PC-3 (cell line): ENCODE measurements at regions not wholly inside any gene's neighbourhood (a gene's known extent, or its start where the extent isn't known, plus 50 kb on each side); places are given as distances from the start of the nearest gene placed in this dataset.

Source experiments
- ATAC-seq: fragments of 200-7000 bp; cut with Tn5 transposase; 2 replicates; pipeline ENCODE4 v1.9.1; 2020; ENCODE audit warnings: mild to moderate bottlenecking, moderate library complexity
- BruUV-seq: library from RNA; stranded (reverse); fragments of 400-500 nt; replicated peaks from 2 replicates; lab custom pipeline; 2021; lab: Mats Ljungman, UMichigan
- CTCF ChIA-PET: fragments of 300-600 bp; sonication (Branson Sonifier 250); formaldehyde crosslinking; loops from one replicate; lab custom pipeline; 2022; ENCODE audit warnings: antibody characterized with exemption; lab: Charles Lee
- POLR2A ChIA-PET: fragments of 300-600 bp; sonication (Branson Sonifier 250); formaldehyde crosslinking; loops from one replicate; lab custom pipeline; 2022; ENCODE audit warnings: antibody characterized with exemption; ENCODE audit not compliant: unreplicated experiment; lab: Charles Lee
- DNase-seq: peaks from one replicate; pipeline ENCODE4 v3.0.0-alpha.2; 2015
- H2AFZ ChIP-seq: fragments of 300-600 bp; sonication (generic); 2 replicates; pipeline ENCODE4 v1.6.0; 2016; ENCODE audit warnings: antibody characterized with exemption, low read length
- H3F3A ChIP-seq: fragments of 300-600 bp; sonication (generic); one replicate; pipeline ENCODE4 v1.6.0; 2017; ENCODE audit warnings: antibody characterized with exemption, low read length, control low read depth, mild to moderate bottlenecking; ENCODE audit not compliant: unreplicated experiment
- H3K27ac ChIP-seq: fragments of 300-600 bp; sonication (generic); 2 replicates; pipeline ENCODE4 v1.5.1; 2016; ENCODE audit warnings: mild to moderate bottlenecking, low read length
- H3K27me3 ChIP-seq: fragments of 300-600 bp; sonication (generic); 2 replicates; pipeline ENCODE4 v1.6.1; 2016; ENCODE audit warnings: low read length, mixed read lengths
- H3K36me3 ChIP-seq: fragments of 300-600 bp; sonication (generic); 2 replicates; pipeline ENCODE4 v1.6.1; 2016; ENCODE audit warnings: low read depth, mixed run types, low read length, mixed read lengths
- H3K4me1 ChIP-seq: fragments of 300-600 bp; sonication (generic); 2 replicates; pipeline ENCODE4 v1.5.1; 2016; ENCODE audit warnings: low read length; ENCODE audit not compliant: insufficient read depth
- H3K4me2 ChIP-seq: fragments of 300-600 bp; sonication (generic); 2 replicates; pipeline ENCODE4 v1.6.0; 2016; ENCODE audit warnings: low read length
- H3K4me3 ChIP-seq: fragments of 300-600 bp; sonication (generic); 2 replicates; pipeline ENCODE4 v1.5.1; 2016; ENCODE audit warnings: mild to moderate bottlenecking, low read length, mixed read lengths
- H3K79me2 ChIP-seq: fragments of 300-600 bp; sonication (generic); 2 replicates; pipeline ENCODE4 v1.6.1; 2017; ENCODE audit warnings: low read length, mixed read lengths
- H3K9ac ChIP-seq: fragments of 300-600 bp; sonication (generic); 2 replicates; pipeline ENCODE4 v1.6.0; 2016; ENCODE audit warnings: mild to moderate bottlenecking, low read length
- H3K9me2 ChIP-seq: fragments of 300-600 bp; sonication (generic); replicated peaks from 2 replicates; pipeline ENCODE4 v1.6.1; 2016; ENCODE audit warnings: mixed run types, low read length, mixed read lengths
- H3K9me3 ChIP-seq: fragments of 300-600 bp; sonication (generic); 2 replicates; pipeline ENCODE4 v1.6.1; 2016; ENCODE audit warnings: low read length, mixed read lengths
- H4K20me1 ChIP-seq: fragments of 300-600 bp; sonication (generic); 2 replicates; pipeline ENCODE4 v1.6.1; 2016; ENCODE audit warnings: low read length, mixed read lengths
- EZH2 ChIP-seq: fragments of 300-600 bp; sonication (generic); IDR thresholded peaks from one replicate; pipeline ENCODE4 v1.6.1; 2017; ENCODE audit warnings: antibody characterized with exemption, mild to moderate bottlenecking, low read length; ENCODE audit not compliant: unreplicated experiment
- EZH2phosphoT487 ChIP-seq: fragments of 300-600 bp; sonication (generic); IDR thresholded peaks from 2 replicates; pipeline ENCODE4 v1.6.1; 2018; ENCODE audit warnings: mild to moderate bottlenecking, antibody characterized with exemption, low read length, borderline replicate concordance
- intact Hi-C: fragments of 100-400 bp; cut with micrococcal nuclease; formaldehyde crosslinking; loops from 2 replicates; pipeline ENCODE4 v1.9.0; 2023
- TF ChIP-seq, protein P1 (sequence below): fragments of 300-600 bp; sonication (generic); conservative IDR thresholded peaks from 2 replicates; pipeline ENCODE4 v1.5.1; 2017; ENCODE audit warnings: antibody characterized with exemption, low read depth, mild to moderate bottlenecking, low read length

DNA sequence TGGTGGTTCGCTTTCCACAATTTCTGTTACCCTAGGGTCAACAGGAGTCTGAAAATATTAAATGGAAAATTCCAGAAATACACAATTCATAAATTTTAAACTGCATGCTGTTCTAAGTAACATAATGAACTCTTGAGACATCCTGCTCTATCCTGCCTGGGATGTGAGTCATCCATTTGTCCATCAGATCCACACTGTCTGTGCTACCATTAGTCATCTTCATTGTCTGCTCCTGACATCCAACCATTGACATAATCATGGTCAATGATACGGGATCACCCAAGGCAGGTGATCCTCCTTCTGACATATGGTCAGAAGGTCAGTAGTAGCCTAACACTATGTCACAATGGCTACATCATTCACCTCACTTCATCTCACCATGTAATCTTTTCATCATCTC, 276.7 kb upstream of the KIF2A start:
- no TSS peak for BruUV-seq
- peak; percentile 42 for DNase-seq
- H3K79me2 ChIP-seq, result no peaks in the 10 kb centered on the region

GRCh38 chr5:62030326-62030725, 275.7 kb upstream of the KIF2A start:
- Histone ChIP-seq H3K9me3 (no peaks in the 10 kb centered on the region), H3F3A (no peaks in the 10 kb centered on the region), H3K36me3 (no peaks in the 10 kb centered on the region), H3K4me3 (no peak overlapping the region), H3K27me3 (no peaks in the 10 kb centered on the region), H2AFZ (no peak overlapping the region), H3K9me2 (no peaks in the 10 kb centered on the region), H3K79me2 (no peaks in the 10 kb centered on the region), H4K20me1 (no peaks in the 10 kb centered on the region), H3K4me2 (no peak overlapping the region), H3K4me1 (no peaks in the 10 kb centered on the region), H3K27ac (no peak overlapping the region), H3K9ac (no peak overlapping the region)
- BruUV-seq, result no TSS peak
- ATAC-seq (no peak), DNase-seq (no peak)
- ChIA-PET POLR2A (no interaction called here), CTCF (no interaction called here)
- TF ChIP-seq EZH2, result no peak
- TF ChIP-seq, protein P1, sequence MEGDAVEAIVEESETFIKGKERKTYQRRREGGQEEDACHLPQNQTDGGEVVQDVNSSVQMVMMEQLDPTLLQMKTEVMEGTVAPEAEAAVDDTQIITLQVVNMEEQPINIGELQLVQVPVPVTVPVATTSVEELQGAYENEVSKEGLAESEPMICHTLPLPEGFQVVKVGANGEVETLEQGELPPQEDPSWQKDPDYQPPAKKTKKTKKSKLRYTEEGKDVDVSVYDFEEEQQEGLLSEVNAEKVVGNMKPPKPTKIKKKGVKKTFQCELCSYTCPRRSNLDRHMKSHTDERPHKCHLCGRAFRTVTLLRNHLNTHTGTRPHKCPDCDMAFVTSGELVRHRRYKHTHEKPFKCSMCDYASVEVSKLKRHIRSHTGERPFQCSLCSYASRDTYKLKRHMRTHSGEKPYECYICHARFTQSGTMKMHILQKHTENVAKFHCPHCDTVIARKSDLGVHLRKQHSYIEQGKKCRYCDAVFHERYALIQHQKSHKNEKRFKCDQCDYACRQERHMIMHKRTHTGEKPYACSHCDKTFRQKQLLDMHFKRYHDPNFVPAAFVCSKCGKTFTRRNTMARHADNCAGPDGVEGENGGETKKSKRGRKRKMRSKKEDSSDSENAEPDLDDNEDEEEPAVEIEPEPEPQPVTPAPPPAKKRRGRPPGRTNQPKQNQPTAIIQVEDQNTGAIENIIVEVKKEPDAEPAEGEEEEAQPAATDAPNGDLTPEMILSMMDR, result no peak
- no peak for TF ChIP-seq EZH2phosphoT487
- intact Hi-C loops, result no loop called here

More for the DNA sequence above, 276.7 kb upstream of the KIF2A start:
- intact Hi-C loops, result no loop called here
- H3K9me2 ChIP-seq, result no peaks in the 10 kb centered on the region
- no peaks in the 10 kb centered on the region for H3K4me1 ChIP-seq
- no peak overlapping the region for H3K4me2 ChIP-seq
- no peak for TF ChIP-seq EZH2
- ATAC-seq, result 0 out of 2 replicates have a peak, but pooled peaks have one; percentile 24
- H3K9me3 ChIP-seq, result no peaks in the 10 kb centered on the region
- ChIA-PET CTCF (no interaction called here), POLR2A (no interaction called here)
- H3K4me3 ChIP-seq, result no peak overlapping the region
- H3F3A ChIP-seq, result no peaks in the 10 kb centered on the region
- H4K20me1 ChIP-seq, result no peaks in the 10 kb centered on the region
- H2AFZ ChIP-seq, result no peak overlapping the region
- no peaks in the 10 kb centered on the region for H3K27me3 ChIP-seq
- H3K9ac ChIP-seq, result no peak overlapping the region
- no peaks in the 10 kb centered on the region for H3K36me3 ChIP-seq
- H3K27ac ChIP-seq, result no peak overlapping the region

- Histone ChIP-seq H3K36me3 (no peaks in the 10 kb centered on the region), H3K4me3 (no peak overlapping the region), H3K9ac (no peak overlapping the region), H3K9me3 (no peaks in the 10 kb centered on the region), H2AFZ (no peak overlapping the region), H3K27me3 (0 out of 2 replicates have a peak, but pooled peaks cover 13% of the 10 kb centered on the region), H3K4me1 (no peaks in the 10 kb centered on the region), H3K4me2 (no peak overlapping the region), H3K27ac (no peak overlapping the region), H3K79me2 (no peaks in the 10 kb centered on the region), H3K9me2 (no peaks in the 10 kb centered on the region), H4K20me1 (no peaks in the 10 kb centered on the region), H3F3A (no peaks in the 10 kb centered on the region)
- CTCF ChIA-PET, result no interaction called here
- TF ChIP-seq, protein P1, result no peak
- no peak for TF ChIP-seq EZH2
- TF ChIP-seq EZH2phosphoT487, result no peak
- no TSS peak for BruUV-seq
- no peak for DNase-seq
- ATAC-seq, result no peak
- POLR2A ChIA-PET, result no interaction called here
- intact Hi-C loops, result no loop called here
Observed at GRCh38 chr5:62038024-62038423, 268.0 kb upstream of the KIF2A start.
